ENCODE measurements at regions not wholly inside any gene's neighbourhood (a gene's known extent, or its start where the extent isn't known, plus 50 kb on each side); places are given as distances from the start of the nearest gene placed in this dataset.

DNA sequence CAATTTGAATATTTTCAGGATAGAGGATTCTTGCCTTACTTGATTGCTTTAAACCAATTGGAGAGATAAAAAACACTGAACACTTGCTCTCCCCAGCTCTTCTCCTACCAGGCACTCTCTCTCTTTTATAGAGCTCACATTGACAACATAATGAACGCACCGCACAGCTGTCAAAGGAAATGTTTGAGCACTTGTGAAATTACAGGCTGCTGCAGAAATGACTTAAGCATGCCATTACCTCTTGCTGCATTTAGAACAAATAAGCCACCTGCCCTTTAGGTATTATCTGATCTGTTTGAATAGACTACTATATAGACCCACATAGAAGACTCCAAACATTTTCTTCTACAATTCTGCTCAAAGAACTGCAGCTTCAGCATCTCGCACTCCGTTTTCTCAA is 227.7 kb downstream of the C4orf33 start:
- TF ChIP-seq, protein P1, sequence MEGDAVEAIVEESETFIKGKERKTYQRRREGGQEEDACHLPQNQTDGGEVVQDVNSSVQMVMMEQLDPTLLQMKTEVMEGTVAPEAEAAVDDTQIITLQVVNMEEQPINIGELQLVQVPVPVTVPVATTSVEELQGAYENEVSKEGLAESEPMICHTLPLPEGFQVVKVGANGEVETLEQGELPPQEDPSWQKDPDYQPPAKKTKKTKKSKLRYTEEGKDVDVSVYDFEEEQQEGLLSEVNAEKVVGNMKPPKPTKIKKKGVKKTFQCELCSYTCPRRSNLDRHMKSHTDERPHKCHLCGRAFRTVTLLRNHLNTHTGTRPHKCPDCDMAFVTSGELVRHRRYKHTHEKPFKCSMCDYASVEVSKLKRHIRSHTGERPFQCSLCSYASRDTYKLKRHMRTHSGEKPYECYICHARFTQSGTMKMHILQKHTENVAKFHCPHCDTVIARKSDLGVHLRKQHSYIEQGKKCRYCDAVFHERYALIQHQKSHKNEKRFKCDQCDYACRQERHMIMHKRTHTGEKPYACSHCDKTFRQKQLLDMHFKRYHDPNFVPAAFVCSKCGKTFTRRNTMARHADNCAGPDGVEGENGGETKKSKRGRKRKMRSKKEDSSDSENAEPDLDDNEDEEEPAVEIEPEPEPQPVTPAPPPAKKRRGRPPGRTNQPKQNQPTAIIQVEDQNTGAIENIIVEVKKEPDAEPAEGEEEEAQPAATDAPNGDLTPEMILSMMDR (IDR thresholded peaks at IDR 0.05), result no peak
- no peak for TF ChIP-seq POLR2A (IDR thresholded peaks at IDR 0.05)

Data from testis (tissue), 2 donors.